NCI-H510A treated with DMSO at 0.1 percent for 48 hours (cell line): ENCODE measurements at regions not wholly inside any gene's neighbourhood (a gene's known extent, or its start where the extent isn't known, plus 50 kb on each side); places are given as distances from the start of the nearest gene placed in this dataset.

Experiments used
- DNase-seq: peaks from one replicate; lab custom pipeline; 2025; lab: John Stamatoyannopoulos, UW

- no peak for DNase-seq
Observed at GRCh38 chr16:5906351-5906750, 808.8 kb upstream of the EEF2KMT start.

- no peak for DNase-seq
Observed at GRCh38 chr16:5905935-5906334, 808.3 kb upstream of the EEF2KMT start.

DNA sequence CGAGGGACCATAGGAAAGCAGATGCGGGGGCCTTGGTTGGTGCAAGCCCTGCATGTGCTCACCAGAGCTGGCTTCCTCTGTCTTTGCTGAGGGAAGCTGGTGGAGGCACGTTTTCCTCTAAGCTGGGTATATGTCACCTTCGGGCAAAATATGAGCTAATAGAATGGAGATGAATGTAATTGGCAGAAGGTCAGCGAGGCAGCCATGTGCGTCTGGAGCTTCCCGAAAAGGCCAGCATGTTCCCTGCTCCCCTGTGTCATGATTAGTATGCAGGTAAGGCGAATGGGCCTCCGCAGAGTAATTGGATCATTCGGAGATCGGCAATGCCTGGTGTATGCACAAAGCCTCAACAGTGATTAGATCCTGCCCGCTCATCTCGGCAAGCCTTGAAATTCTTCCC, 806.2 kb upstream of the EEF2KMT start:
- no peak for DNase-seq

- no peak for DNase-seq
Observed at GRCh38 chr16:5903153-5903552, 805.6 kb upstream of the EEF2KMT start.

GRCh38 chr16:5900046-5900445, 802.5 kb upstream of the EEF2KMT start:
- no peak for DNase-seq

- DNase-seq, result no peak
Observed at GRCh38 chr16:5895976-5896375, 798.4 kb upstream of the EEF2KMT start.

DNA sequence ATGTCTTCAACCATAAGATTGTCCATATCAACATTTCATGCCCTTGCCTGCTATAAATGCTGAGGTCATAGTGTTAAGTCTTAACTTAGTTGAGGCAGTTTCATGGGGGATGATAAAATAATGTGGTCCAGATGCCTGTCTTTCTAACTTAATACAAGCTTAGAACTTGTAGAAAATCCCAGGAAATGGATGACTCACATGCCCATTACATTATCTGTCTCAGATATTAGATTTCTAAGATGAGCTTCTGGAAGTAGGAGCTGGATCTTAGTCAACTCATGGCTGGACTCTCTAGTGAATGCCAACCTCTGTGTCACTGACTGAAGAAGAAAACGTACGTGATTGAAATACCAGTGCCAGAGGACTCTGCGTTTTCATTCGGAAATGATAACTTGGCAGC, 797.5 kb upstream of the EEF2KMT start:
- DNase-seq, result no peak

- DNase-seq, result no peak
Observed at GRCh38 chr16:5891296-5891695, 793.7 kb upstream of the EEF2KMT start.

DNA sequence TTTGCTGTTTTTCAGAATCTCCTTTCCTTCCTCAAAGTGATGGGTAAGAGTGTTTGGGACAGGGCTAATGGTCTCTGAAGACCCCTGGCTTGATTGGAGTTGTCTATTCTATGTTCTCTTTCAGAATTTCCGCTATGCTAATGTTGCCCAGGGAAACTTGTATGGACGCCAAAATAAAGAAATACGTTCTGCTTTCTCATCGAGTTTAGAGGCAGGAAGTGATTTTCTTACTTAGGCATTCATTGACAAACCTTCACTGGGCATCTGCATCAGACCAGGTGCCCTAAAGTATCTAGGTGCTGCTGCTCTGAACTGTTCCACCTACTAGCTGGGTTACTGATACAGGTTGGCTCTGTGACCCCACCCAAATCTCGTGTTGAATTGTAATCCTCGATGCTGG, 787.9 kb upstream of the EEF2KMT start:
- no peak for DNase-seq

DNA sequence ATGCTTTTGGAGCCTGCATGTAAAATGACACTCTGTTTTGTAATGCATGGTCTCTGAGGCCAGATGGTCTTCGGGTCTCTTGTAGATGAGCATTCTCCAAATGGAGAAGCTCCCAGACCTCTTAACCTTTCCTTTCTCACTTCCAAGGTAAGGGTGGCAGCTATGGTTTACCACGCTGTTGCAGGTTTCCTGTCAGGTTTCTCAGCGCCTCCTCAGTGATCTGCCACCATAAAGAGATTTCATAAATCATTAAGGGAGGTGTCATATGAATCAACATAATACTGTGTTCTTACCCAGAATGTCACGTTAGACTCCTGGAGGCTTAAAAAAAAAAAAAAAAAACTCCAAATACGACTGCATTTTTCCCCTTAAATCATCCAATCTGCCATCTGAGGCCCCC, 787.4 kb upstream of the EEF2KMT start:
- no peak for DNase-seq

GRCh38 chr16:5884339-5884738, 786.7 kb upstream of the EEF2KMT start:
- no peak for DNase-seq

- no peak for DNase-seq
Observed at GRCh38 chr16:5882087-5882640, 784.6 kb upstream of the EEF2KMT start.

DNA sequence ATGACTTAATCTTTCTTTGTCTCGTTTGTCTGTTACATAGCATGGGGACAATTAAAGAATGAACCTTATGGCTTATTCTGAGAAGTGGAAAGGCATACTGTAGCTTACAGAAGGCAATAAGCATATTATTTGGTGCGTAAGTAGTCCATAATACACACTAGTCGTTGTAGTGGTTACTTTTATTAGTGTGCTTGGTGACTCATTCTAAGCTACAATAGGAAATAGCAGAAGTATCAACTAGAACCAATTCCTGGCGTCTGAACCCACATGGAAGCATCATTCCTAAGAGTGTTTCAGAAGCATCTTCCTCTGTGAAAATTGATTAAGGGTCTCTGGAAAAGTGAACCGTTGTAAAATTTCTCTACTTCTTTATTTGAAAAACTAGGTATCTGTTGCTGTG, 777.8 kb upstream of the EEF2KMT start:
- no peak for DNase-seq

DNA sequence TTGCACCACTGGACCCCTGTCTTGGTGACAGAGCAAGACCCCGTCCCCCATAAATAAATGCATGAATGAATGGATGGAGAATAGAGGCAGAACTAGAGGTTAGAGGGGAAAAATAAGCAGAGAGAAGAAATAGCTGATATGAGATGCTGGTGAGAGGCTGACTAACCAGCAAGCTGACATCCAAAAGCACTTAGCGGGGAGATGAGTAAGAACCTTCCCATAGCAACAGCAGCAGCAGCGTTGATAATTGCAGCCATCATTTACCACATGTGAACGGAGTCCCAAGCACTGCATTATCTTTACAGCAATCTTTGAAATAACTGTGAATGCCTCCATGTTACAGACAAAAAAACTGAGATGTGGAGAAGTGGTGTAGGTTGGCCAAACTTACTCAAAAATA, 777.3 kb upstream of the EEF2KMT start:
- DNase-seq, result no peak

DNA sequence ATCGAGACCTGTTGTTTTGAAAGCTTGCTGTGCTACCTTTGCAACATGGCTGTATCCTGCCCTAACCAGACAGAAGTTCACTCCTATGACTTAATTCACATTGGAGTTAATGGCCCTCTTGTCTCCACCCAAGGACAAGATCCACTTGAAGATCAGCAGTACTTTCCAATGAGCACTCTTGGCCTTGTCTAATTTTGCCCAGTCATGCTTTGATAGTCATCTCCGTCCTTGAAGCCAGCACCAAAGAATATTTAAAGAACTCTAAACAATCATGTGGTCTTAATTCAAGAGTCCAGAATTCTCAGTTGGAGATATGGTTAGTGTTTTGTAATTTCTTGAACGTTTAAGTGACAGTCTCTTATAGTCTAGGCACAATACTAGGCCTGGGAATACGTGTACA, 775.6 kb upstream of the EEF2KMT start:
- no peak for DNase-seq

DNA sequence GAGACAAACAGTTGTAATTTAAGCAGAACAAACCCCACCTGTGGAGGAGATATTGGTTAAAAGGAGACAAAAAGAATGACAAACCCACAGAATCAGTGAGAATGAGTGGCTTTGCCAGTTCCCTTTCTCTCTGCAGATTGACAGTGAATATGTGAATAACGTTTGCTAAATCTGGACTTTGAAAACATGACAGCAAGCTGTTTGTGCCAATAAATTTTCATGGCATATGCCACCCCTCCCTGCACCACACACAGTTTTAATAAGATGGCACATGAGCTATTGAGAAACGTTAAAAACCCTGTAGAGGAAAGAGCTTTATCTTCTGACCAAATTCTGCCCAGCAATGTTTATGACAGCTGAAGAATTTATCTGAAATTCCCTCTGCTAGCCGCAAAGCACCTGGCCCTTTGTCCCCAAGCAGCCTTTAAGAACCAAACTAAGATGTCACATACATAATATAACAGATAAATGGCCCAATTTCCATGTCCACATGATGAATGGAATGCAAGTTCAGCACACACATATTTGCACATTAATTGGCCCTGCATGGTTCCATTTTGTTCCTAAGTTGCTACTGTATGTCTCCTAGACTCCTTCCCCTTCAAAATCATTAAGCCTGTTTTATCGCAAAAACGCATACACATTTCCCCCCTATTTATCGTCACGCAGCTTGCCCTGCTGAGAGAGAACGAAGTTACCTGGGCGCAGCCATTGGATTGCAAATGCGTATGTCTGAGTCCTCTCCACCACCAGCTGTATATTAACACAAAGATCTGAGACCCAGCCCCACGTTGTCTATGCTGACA, 773.5 kb upstream of the EEF2KMT start:
- DNase-seq, result no peak

- no peak for DNase-seq
Observed at GRCh38 chr16:5867250-5867649, 769.7 kb upstream of the EEF2KMT start.

GRCh38 chr16:5865236-5865635, 767.6 kb upstream of the EEF2KMT start:
- DNase-seq, result no peak

GRCh38 chr16:5863071-5863606, 765.5 kb upstream of the EEF2KMT start:
- DNase-seq, result no peak

- DNase-seq, result no peak
Observed at GRCh38 chr16:5862103-5862840, 764.7 kb upstream of the EEF2KMT start.

DNA sequence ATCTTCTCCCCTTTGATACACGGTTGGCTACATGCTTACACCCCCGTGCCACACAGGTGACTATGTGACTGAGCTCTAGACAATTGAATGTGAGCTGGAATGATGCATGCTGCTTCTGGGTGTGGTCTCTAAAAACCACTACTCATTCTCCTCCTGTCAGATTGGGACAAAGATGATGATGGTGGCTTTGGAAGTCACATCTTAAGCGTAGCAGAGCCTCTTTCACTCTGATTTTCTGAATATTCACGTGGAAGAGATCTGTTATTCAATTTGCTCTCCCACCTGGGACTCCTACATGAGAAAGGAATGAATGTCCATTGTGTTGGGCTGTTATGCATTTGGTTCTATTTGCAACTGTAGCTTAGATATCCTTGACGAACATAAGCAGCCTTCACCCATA, 763.6 kb upstream of the EEF2KMT start:
- DNase-seq, result no peak

GRCh38 chr16:5858180-5858579, 760.6 kb upstream of the EEF2KMT start:
- no peak for DNase-seq

GRCh38 chr16:5854027-5854426, 756.4 kb upstream of the EEF2KMT start:
- DNase-seq, result no peak
